Femur (tissue), 1 donor: ENCODE measurements at regions not wholly inside any gene's neighbourhood (a gene's known extent, or its start where the extent isn't known, plus 50 kb on each side); places are given as distances from the start of the nearest gene placed in this dataset.

Source experiments
- DNase-seq: peaks from one replicate; pipeline ENCODE4 v3.0.0-alpha.2; 2017

- DNase-seq = no peak
Observed at GRCh38 chr4:24091639-24092233, 201.9 kb upstream of the PPARGC1A start.

GRCh38 chr4:24089851-24090534 is 200.1 kb upstream of the PPARGC1A start:
- no peak for DNase-seq

DNA sequence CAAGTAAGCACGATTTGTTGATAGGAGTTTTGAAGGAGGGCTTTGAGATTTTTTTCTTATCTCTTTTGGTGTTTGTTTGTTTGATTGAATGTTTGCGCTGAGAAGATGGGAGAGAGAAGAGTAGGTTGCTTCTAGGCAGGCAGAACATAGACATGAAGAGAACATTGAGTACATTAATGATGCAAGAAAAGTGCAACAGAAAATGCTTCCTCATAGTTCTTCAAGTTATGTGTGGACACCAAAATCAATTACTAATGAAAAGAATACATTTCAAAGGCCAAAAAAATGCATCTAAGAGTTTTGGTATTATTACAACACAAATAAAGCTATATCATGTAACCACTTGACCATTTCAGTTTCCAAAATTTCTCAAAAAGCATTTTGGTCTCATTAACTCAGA is 191.0 kb upstream of the PPARGC1A start:
- no peak for DNase-seq

GRCh38 chr4:24078347-24078962 is 188.6 kb upstream of the PPARGC1A start:
- no peak for DNase-seq

- DNase-seq = no peak
Observed at GRCh38 chr4:24076811-24077210, 187.0 kb upstream of the PPARGC1A start.

DNA sequence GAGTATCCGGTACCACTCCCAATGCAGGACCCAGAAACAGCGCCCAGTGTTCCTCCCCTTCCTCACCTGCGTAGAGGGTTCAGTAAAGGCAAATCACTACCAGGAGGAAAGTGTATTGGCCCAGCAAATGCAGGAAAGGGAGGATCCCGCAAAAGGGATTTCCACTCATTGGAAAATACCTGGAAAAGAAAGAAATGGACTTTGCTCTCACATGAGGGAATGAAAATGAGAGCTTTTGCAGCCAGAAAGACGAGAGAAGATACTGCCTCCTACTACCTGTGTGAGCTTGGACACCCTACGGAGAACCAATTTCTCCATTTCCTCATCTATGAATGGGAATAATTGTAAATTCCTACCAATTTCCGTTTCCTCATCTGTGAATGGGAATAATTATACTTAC is 184.1 kb upstream of the PPARGC1A start:
- no peak for DNase-seq

GRCh38 chr4:24071612-24072372 is 181.9 kb upstream of the PPARGC1A start:
- DNase-seq = no peak

DNA sequence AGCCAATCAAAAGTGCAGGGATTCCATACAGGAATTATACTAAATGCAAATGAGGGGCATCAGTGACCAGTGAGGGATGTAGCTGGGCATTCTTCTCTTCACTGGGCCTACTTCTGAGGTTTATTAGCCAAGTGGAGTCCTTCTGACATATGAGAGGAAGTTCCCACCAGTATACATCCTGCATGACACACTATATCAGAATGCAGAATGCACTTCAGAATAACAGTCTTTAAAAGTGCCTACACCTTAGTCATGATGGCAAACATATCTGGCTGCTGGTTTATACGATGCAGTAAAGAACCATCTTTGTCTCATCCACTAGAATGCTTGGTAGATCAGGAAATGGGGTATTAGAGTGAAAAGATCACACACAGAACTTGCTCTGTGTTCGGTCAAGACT is 180.3 kb upstream of the PPARGC1A start:
- DNase-seq = no peak

DNA sequence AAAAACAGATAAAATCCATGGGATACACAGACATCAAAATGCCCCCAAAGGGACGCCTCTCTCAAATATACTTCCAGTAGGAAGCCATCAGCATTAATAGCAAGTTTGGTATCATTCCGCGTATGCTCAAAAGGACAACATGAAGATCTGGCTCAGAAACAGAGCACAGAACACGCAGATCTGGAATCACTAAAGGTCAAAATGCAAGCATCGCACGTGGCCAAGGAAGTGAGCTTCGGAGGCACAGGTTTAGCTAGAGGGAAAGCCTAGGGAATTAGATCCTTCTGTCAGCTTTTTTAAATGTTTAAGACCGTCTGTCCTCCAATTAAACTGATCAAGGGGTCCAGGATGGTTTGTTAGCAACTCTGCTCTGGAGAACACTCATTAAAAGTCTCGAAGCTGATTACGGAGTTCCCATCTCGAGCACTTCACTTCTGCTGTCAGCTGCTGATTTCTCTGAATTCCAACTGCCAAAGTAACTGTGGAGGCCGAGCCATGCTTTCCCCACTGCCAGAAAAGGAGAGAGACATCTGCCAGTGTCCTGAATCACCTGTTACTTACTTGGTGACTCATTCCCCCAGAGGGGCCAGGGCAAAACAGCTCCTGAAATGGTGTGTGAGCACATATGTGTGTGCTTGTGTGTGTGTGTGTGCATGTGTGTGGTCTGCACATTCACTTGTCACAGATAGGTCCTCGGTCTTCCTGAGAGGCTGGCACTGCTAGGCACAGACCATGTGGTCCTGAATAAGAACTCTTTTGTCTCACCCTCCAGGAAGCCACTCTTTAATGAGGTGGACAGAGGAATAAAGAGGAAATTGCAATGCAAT is 177.7 kb upstream of the PPARGC1A start:
- DNase-seq = peak; percentile 51

GRCh38 chr4:24065974-24066373 is 176.1 kb upstream of the PPARGC1A start:
- no peak for DNase-seq

DNA sequence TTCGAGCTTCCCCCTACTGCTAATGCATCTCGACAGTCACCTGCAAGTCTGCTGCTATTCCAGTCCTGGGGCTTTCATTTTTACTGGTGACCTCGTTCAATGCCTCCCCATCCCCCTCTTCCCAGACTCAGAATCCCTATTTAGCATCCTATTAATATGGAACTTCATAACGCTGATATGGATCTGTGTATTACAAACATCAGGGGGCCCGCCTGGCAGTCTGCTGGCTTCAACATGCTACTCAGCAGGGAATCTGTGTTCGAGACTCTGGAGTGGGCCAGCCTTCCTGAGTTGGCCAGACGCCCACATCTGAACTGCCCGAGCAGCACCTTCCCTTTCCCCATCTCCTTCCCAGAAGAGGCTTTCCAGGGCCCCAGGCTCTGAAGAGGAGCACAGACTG is 173.9 kb upstream of the PPARGC1A start:
- no peak for DNase-seq

GRCh38 chr4:24060932-24061331 is 171.1 kb upstream of the PPARGC1A start:
- no peak for DNase-seq

DNA sequence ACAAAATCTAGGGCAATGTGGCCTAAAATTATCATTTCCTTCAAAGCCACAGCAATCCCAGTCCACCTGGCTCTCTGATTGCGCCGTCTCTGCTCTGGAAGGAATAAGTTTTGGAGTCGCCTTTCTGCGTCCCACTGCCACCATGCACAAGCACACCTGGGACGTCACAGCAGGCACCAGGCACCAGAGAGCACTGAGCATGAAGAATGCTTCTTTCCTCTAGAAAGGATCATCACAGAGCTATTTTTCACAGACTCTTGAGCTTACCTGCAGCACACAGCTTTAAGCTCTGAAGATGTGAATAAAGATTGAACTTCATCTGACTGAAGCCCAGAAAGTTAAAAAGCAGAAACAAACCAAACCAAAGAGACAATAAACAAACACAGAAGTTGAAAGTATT is 170.0 kb upstream of the PPARGC1A start:
- no peak for DNase-seq

DNA sequence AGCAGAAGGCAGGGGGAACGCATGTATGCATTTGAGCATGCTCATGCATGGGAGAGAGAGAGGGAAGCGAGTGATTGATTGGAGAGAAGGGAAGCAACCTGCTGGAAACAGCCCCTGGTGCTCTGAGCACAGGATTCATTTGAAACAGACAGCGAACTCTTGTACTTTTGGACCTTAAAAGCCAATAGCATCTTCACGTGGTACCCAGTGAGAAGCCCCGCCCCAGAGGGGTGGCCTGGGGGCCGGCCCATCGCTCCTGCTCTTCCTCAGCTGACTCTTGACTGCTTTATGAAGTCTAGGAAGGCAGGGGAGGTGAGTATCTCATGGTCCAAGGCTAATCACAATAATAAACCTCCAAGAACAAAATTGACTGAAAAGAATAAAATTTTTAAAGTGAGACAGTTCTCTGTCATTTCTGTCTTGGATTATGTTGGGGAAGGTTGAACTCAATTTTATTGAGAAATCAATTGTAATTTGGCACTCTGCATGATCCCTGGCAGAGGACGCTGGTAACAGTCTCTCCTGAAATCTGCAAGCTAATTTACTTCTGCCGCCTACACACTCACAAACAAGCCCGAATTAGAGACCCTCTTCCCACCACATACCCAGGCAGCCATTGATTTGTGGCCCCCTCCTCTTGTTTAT is 168.2 kb upstream of the PPARGC1A start:
- no peak for DNase-seq

GRCh38 chr4:24056289-24056688 is 166.4 kb upstream of the PPARGC1A start:
- DNase-seq = no peak

DNA sequence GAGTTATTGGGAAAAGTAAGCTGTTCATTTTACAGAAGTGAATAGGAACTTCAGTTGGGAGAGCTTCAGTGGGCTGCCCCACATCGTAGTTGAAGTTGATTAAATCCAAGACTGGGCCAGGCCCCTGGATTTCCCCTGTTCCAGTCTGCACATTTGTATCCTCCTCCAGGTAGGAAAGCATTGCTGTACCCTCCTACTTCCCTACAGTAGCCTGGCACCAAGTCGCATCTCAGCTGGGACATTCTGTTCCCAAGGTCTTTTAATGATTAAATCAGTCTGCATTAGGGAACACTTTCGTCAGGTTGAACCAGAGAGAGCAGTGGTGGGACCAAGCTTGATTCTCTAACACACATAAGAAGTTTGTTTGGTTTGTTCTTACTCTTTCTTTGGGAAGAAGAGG is 165.8 kb upstream of the PPARGC1A start:
- no peak for DNase-seq

GRCh38 chr4:24054910-24055309 is 165.1 kb upstream of the PPARGC1A start:
- DNase-seq = no peak

DNA sequence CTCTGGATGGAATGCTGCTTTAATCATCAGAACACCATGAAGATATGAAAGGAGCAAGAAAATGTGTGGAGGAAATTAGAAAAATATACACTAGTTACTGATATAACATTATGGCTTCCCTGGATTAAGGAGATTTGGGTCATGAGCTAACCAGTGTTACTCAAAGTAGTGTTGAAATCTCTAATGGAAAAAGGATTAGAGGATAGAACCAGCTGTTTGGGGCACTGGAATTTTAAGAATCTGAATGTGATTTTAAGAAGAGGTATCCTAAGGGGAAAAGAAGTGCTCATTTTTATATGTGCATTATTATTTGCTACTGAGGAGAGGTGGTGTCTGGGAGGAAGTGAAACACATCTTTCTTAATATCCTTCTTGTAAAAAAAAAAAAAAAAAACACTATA is 164.1 kb upstream of the PPARGC1A start:
- no peak for DNase-seq

DNA sequence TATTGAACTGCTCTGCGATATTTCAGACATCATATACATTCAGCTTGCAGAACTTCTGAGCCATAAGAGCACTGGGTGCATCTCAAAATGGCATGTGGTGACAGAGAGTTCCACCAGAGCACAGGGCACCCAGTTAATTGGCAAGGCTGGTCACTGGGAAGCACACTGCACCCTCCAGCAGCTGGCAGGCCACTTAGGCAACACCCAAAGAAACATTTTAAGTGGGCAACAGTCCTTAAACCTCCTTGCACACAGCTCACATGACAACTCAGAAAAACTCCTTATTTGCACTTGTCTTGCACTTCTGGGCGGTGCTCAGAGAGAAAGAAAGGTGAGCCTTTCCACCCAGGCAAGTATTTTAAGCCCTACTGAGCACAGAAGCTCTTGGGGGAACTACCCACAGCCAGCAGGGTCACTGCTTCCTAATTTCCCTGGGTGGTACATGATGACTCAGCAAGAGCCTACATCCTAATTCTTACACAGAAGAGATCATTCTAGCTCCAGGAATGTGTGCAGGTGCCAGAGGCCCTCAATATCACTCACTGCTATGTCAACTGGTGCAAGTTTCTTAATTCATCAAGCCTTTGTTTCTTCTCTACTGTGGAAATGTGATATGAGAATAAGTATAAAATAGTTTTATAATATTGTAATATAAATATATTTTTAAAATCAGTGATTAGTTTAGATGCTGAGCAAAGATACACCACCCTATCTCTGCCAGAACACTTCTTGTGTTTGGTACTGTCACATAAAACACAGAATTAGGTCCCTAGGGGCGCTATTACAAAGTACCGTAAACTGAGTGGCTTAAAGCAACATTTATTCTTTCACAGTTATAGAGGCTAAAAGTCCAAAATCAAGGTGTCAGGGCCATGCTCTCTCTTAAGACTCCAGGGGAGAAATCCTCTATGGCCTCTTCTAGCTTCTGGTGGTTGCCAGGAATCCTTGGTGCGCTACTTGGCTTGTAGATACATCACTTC is 155.1 kb upstream of the PPARGC1A start:
- no peak for DNase-seq

DNA sequence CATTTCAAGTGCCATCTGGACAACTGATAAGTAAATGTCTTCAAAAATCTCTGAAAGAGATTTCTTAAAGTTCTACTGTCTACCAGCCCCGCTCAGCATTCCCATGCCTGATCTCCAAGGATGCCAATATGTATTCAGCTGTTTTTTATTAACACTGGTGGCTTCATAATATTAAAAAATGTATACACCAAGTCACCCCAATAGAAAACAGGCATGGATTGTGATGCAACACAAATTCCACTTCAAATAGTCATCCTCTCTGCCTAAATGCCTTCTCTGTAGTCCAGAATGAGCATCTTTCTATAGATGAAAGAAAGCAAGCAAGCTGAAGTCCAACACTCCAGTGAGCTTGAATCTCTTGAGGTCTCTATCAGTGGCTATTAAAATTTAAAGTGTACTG is 152.2 kb upstream of the PPARGC1A start:
- DNase-seq = no peak

- no peak for DNase-seq
Observed at GRCh38 chr4:24040811-24041210, 151.0 kb upstream of the PPARGC1A start.
